ENCODE measurements at regions not wholly inside any gene's neighbourhood (a gene's known extent, or its start where the extent isn't known, plus 50 kb on each side); places are given as distances from the start of the nearest gene placed in this dataset.

GRCh38 chr7:22962775-22963350, 51.1 kb downstream of the HYCC1 start:
- Mint-ChIP-seq H3K4me3 (no peak overlapping the region), H3K27me3 (no peaks in the 10 kb centered on the region), H3K27ac (no peak overlapping the region), H3K4me1 (no peaks in the 10 kb centered on the region), H3K9me3 (no peaks in the 10 kb centered on the region), H3K36me3 (ENCODE audit: low read depth) (peaks cover 53% of the 10 kb centered on the region)
- ChIA-PET POLR2A (no interaction called here), CTCF (no interaction called here)
- no peak for DNase-seq

DNA sequence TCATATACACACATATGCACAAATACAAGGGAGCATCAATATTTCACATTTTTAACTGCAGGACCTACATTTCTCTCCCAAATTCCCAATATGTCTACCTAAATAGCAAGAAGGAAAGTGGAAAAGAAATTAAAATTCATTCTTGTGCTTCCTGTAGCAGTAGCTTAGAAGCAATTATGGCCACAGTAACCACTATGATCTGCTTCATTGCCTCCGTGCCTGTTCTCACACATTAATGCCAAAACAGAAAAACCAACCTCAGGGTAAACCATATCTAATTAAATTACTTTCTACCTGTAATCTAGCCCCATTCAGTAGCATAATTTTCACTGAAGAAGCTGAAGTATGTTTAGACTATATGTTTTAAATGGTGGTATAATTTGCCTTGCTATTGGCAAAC, 55.2 kb downstream of the HYCC1 start:
- Mint-ChIP-seq H3K9me3 (no peaks in the 10 kb centered on the region), H3K27ac (no peak overlapping the region), H3K27me3 (no peaks in the 10 kb centered on the region), H3K4me3 (no peak overlapping the region), H3K4me1 (no peaks in the 10 kb centered on the region), H3K36me3 (ENCODE audit: low read depth) (peaks cover 53% of the 10 kb centered on the region)
- no peak for DNase-seq
- CTCF ChIA-PET, result no interaction called here
- POLR2A ChIA-PET, result no interaction called here

DNA sequence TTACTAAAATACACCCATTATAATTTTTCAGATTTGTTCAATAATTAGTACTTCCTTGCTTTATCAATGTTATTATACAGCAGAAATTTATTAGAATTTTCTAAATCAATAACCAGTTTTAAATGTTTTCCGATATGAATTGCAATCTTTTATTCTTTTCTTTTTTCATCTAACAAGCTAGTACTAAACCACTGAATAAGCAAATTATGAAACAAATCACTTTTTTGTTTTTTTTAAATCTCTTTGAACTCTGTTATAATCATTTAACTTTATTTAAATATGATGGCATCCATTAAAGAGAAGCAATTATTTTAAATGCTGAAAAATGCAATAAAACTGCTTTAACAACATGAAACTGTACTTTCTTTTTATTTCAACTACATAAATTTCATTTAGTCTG, 59.7 kb downstream of the HYCC1 start:
- ChIA-PET CTCF (no interaction called here), POLR2A (no interaction called here)
- Mint-ChIP-seq H3K36me3 (ENCODE audit: low read depth) (peaks cover 38% of the 10 kb centered on the region), H3K9me3 (no peaks in the 10 kb centered on the region), H3K4me3 (no peak overlapping the region), H3K27ac (no peak overlapping the region), H3K27me3 (no peaks in the 10 kb centered on the region), H3K4me1 (no peaks in the 10 kb centered on the region)
- no peak for DNase-seq

- peaks cover 30% of the 10 kb centered on the region for H3K36me3 Mint-ChIP-seq (ENCODE audit: low read depth)
- POLR2A ChIA-PET, result interaction anchor here (1.6 kb wide), 1 partner anchor 17 kb away, joined by 5 read pairs; no protein-coding TSS in a partner anchor
- no peaks in the 10 kb centered on the region for H3K27me3 Mint-ChIP-seq
- no peaks in the 10 kb centered on the region for H3K9me3 Mint-ChIP-seq
- DNase-seq, result no peak
- H3K4me3 Mint-ChIP-seq, result no peak overlapping the region
- no peak overlapping the region for H3K27ac Mint-ChIP-seq
- CTCF ChIA-PET, result interaction anchor here (2.2 kb wide), 1 partner anchor 103 kb away, joined by 8 read pairs; no protein-coding TSS in a partner anchor
- H3K4me1 Mint-ChIP-seq, result no peaks in the 10 kb centered on the region
Measured at GRCh38 chr7:22952306-22953015, 61.5 kb downstream of the HYCC1 start.

- H3K27ac Mint-ChIP-seq, result no peak overlapping the region
- H3K9me3 Mint-ChIP-seq, result no peaks in the 10 kb centered on the region
- ChIA-PET CTCF (interaction anchor here (1.0 to 1.1 kb wide), 4 partner anchors 26 to 107 kb away, joined by 3 to 4 read pairs (median 3); no protein-coding TSS in a partner anchor), POLR2A (no interaction called here)
- no peaks in the 10 kb centered on the region for H3K27me3 Mint-ChIP-seq
- peaks cover 25% of the 10 kb centered on the region for H3K36me3 Mint-ChIP-seq (ENCODE audit: low read depth)
- H3K4me3 Mint-ChIP-seq, result no peak overlapping the region
- no peak for DNase-seq
- H3K4me1 Mint-ChIP-seq, result no peaks in the 10 kb centered on the region
Measured at GRCh38 chr7:22949944-22950343, 64.0 kb downstream of the HYCC1 start.

DNA sequence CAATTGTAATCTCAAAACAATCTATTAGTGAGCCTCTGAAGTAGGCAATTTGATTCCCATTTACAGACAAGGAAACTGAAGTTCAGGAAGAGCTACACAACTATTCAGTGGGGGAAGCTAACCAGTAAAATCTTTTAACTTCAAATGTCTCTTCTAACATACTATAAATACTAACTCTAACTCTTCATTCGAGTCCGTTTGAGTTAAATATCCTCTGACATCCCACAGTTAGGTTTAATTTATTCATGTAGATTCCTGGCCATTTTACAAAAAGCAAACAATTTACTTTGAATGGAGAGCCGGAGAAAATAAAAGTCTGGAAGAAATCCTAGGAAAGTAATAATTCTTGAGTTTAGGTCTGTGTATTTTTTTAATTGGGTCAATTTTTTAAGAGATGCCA, 64.7 kb downstream of the HYCC1 start:
- Mint-ChIP-seq H3K27me3 (no peaks in the 10 kb centered on the region), H3K9me3 (no peaks in the 10 kb centered on the region), H3K27ac (no peak overlapping the region), H3K4me3 (no peak overlapping the region), H3K4me1 (no peaks in the 10 kb centered on the region), H3K36me3 (ENCODE audit: low read depth) (peaks cover 30% of the 10 kb centered on the region)
- ChIA-PET CTCF (no interaction called here), POLR2A (interaction anchor here (0.5 kb wide), 1 partner anchor 108 kb away, joined by 3 read pairs; no protein-coding TSS in a partner anchor)
- no peak for DNase-seq

- ChIA-PET POLR2A (interaction anchor here (0.5 kb wide), 1 partner anchor 109 kb away, joined by 3 read pairs; no protein-coding TSS in a partner anchor), CTCF (no interaction called here)
- Mint-ChIP-seq H3K27me3 (no peaks in the 10 kb centered on the region), H3K4me1 (no peaks in the 10 kb centered on the region), H3K27ac (no peak overlapping the region), H3K36me3 (ENCODE audit: low read depth) (peaks cover 33% of the 10 kb centered on the region), H3K4me3 (no peak overlapping the region), H3K9me3 (no peaks in the 10 kb centered on the region)
- DNase-seq, result no peak
Measured at GRCh38 chr7:22948770-22949169, 65.2 kb downstream of the HYCC1 start.

DNA sequence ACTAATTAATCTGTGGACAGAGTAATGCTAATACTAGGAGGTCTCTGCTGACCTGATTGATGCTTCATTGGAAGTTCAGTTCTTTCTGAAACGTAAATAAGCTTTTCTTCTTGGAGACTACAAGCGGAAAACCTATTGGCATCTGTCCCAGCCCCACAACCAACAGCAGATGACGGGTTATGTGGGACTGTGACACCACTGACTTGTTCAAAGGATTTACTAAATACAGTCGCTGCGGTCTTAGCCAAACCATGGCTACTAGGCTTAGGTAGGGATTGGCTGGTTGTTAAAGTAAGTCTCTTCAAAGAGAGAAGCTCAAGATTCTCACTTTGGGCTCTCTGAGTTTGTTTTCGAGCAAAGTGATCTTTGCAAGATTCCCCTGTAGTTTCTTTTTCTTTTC, 68.3 kb downstream of the HYCC1 start:
- Mint-ChIP-seq H3K27me3 (no peaks in the 10 kb centered on the region), H3K27ac (no peak overlapping the region), H3K36me3 (ENCODE audit: low read depth) (peaks cover 39% of the 10 kb centered on the region), H3K4me1 (no peaks in the 10 kb centered on the region), H3K9me3 (no peaks in the 10 kb centered on the region), H3K4me3 (no peak overlapping the region)
- POLR2A ChIA-PET, result interaction anchor here (1.4 kb wide), 1 partner anchor 16 kb away, joined by 3 read pairs; no protein-coding TSS in a partner anchor
- DNase-seq, result no peak
- CTCF ChIA-PET, result interaction anchor here (4.2 kb wide), 1 partner anchor 110 kb away, joined by 12 read pairs; no protein-coding TSS in a partner anchor

DNA sequence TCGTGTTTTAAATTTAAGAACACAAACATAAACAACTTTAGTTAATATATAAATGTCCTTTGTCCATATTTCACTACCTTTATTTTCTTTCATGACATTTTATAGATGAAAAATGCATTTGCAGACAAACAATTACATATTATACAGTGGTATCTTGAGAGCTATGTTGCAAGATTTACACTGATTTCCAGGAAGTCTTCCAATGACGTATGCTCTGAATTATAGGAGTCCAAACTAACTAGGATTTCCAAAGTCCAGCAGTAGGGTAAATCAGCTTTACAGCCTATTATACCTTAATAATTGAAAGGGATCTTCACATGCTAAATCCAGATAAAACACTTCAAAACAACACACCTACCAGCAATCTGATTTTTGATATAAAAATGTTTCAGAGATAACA, 69.4 kb downstream of the HYCC1 start:
- CTCF ChIA-PET, result interaction anchor here (4.2 kb wide), 1 partner anchor 111 kb away, joined by 12 read pairs; no protein-coding TSS in a partner anchor
- POLR2A ChIA-PET, result no interaction called here
- no peak for DNase-seq
- Mint-ChIP-seq H3K27ac (no peak overlapping the region), H3K27me3 (no peaks in the 10 kb centered on the region), H3K4me3 (no peak overlapping the region), H3K36me3 (ENCODE audit: low read depth) (peaks cover 48% of the 10 kb centered on the region), H3K9me3 (no peaks in the 10 kb centered on the region), H3K4me1 (no peaks in the 10 kb centered on the region)

- H3K4me1 Mint-ChIP-seq, result no peaks in the 10 kb centered on the region
- DNase-seq, result no peak
- H3K27ac Mint-ChIP-seq, result no peak overlapping the region
- peaks cover 45% of the 10 kb centered on the region for H3K36me3 Mint-ChIP-seq (ENCODE audit: low read depth)
- H3K4me3 Mint-ChIP-seq, result no peak overlapping the region
- CTCF ChIA-PET, result interaction anchor here (4.2 kb wide), 1 partner anchor 111 kb away, joined by 12 read pairs; no protein-coding TSS in a partner anchor
- no peaks in the 10 kb centered on the region for H3K9me3 Mint-ChIP-seq
- POLR2A ChIA-PET, result interaction anchor here (0.7 kb wide), 1 partner anchor 111 kb away, joined by 3 read pairs; no protein-coding TSS in a partner anchor
- H3K27me3 Mint-ChIP-seq, result no peaks in the 10 kb centered on the region
Measured at GRCh38 chr7:22944022-22944421, 69.9 kb downstream of the HYCC1 start.

- ChIA-PET CTCF (no interaction called here), POLR2A (interaction anchor here (1.5 kb wide), 1 partner anchor 9 kb away, joined by 3 read pairs; no protein-coding TSS in a partner anchor)
- Mint-ChIP-seq H3K27ac (no peak overlapping the region), H3K27me3 (no peaks in the 10 kb centered on the region), H3K9me3 (no peaks in the 10 kb centered on the region), H3K4me1 (no peaks in the 10 kb centered on the region), H3K4me3 (no peak overlapping the region), H3K36me3 (ENCODE audit: low read depth) (peaks cover 39% of the 10 kb centered on the region)
- no peak for DNase-seq
Measured at GRCh38 chr7:22942191-22942590, 71.7 kb downstream of the HYCC1 start.

- Mint-ChIP-seq H3K4me3 (no peak overlapping the region), H3K27ac (no peak overlapping the region), H3K9me3 (no peaks in the 10 kb centered on the region), H3K36me3 (ENCODE audit: low read depth) (peaks cover 26% of the 10 kb centered on the region), H3K4me1 (no peaks in the 10 kb centered on the region), H3K27me3 (no peaks in the 10 kb centered on the region)
- POLR2A ChIA-PET, result no interaction called here
- DNase-seq, result no peak
- CTCF ChIA-PET, result no interaction called here
Measured at GRCh38 chr7:22939842-22940241, 74.1 kb downstream of the HYCC1 start.

DNA sequence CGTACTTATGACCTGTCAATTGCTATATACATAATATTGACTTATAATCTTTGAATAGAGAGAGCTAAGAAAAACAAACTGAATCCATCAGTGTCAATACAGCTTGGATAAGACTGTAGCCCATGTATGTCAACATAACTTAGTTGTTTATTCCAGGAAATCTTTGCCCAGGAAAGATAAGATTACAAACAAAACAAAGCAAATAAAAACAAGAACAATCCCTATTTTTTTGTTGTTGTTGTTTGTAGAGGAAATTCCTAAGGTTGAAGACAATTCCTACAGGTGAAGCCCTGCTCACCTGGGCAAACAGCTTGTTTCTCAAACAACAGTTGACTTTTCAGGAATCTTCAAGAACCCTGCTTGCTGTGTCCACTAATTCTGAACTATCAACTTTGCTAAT, 76.0 kb downstream of the HYCC1 start:
- Mint-ChIP-seq H3K27ac (no peak overlapping the region), H3K27me3 (peaks cover 3% of the 10 kb centered on the region), H3K4me1 (no peaks in the 10 kb centered on the region), H3K9me3 (no peaks in the 10 kb centered on the region), H3K4me3 (no peak overlapping the region), H3K36me3 (ENCODE audit: low read depth) (peaks cover 15% of the 10 kb centered on the region)
- CTCF ChIA-PET, result interaction anchor here (1.8 kb wide), 1 partner anchor 117 kb away, joined by 9 read pairs; no protein-coding TSS in a partner anchor
- POLR2A ChIA-PET, result no interaction called here
- no peak for DNase-seq
